Motor neuron (in vitro differentiated cells): ENCODE measurements at regions not wholly inside any gene's neighbourhood (a gene's known extent, or its start where the extent isn't known, plus 50 kb on each side); places are given as distances from the start of the nearest gene placed in this dataset.

Source experiments
- ATAC-seq, 8 experiments: fragments of 200-7000 bp; cut with Tn5 transposase; replicated peaks in 6 of 8; 2 replicates each; pipeline ENCODE4 v1.8.0; 2021; ENCODE audit warnings: mild to moderate bottlenecking in 8 of 8, moderate library complexity in 8 of 8
- H3K27ac ChIP-seq, 2 donors: fragments of 250-450 bp; sonication (Bioruptor Pico); 2 replicates each; pipeline ENCODE4 v1.9.0; 2021; ENCODE audit warnings: antibody characterized with exemption in 2 of 2, mild to moderate bottlenecking in 2 of 2, moderate library complexity in 1 of 2
- H3K4me1 ChIP-seq, 2 donors: fragments of 250-450 bp; sonication (Bioruptor Pico); replicated peaks in 1 of 2; 2 replicates each; pipeline ENCODE4 v1.6.1; 2021; ENCODE audit warnings: antibody characterized with exemption in 2 of 2, mild to moderate bottlenecking in 2 of 2, moderate library complexity in 1 of 2
- H3K4me3 ChIP-seq, 5 donors: fragments of 250-450 bp; sonication (Bioruptor Pico); 2 replicates each; pipeline ENCODE4 v1.9.0; 2021; ENCODE audit warnings: antibody characterized with exemption in 5 of 5, mild to moderate bottlenecking in 5 of 5, moderate library complexity in 4 of 5
- WGBS, 10 experiments: fragments of 450-650 bp; shearing (Covaris generic); methylation state at CpG; one replicate each; pipeline ENCODE4 v1.0.0; 2022; 5-methylcytosine and 5-hydroxymethylcytosine counted together
- in situ Hi-C, 9 experiments: fragments of 400-800 bp; cut with MboI; loops; one replicate each; pipeline ENCODE4 v1.15.0; 2021; ENCODE audit warnings: low sequenced_read_pairs in 9 of 9, low pct_unique_long_range_greater_than_20kb in 2 of 9; ENCODE audit not compliant: unreplicated experiment in 9 of 9

GRCh38 chr16:62478903-62479458, 442.7 kb upstream of the CDH8 start:
- WGBS, 10 experiments = 0 to 100% (median 40%) methylated on average over 1 to 2 of the region's 7 CpGs; no CpG with 5 or more reads in 5 of the 10 experiments
- H3K27ac ChIP-seq = no peak overlapping the region
- in situ Hi-C loops = no loop called here
- H3K4me1 ChIP-seq = no peaks in the 10 kb centered on the region
- no peak overlapping the region for H3K4me3 ChIP-seq
- ATAC-seq = no peak

- H3K27ac ChIP-seq = no peak overlapping the region
- H3K4me3 ChIP-seq = no peak overlapping the region
- in situ Hi-C loops = no loop called here
- ATAC-seq = no peak
- no peaks in the 10 kb centered on the region for H3K4me1 ChIP-seq
- 33 to 100% (median 80%) methylated on average over 1 of the region's 3 CpGs; no CpG with 5 or more reads in 7 of the 10 experiments for WGBS, 10 experiments
Observed at GRCh38 chr16:62477796-62478195, 441.6 kb upstream of the CDH8 start.

- no peak for ATAC-seq
- Histone ChIP-seq H3K27ac (no peak overlapping the region), H3K4me1 (no peaks in the 10 kb centered on the region), H3K4me3 (no peak overlapping the region)
- in situ Hi-C loops = no loop called here
Observed at GRCh38 chr16:62475573-62475972, 439.3 kb upstream of the CDH8 start.

GRCh38 chr16:62462971-62463370, 426.7 kb upstream of the CDH8 start:
- in situ Hi-C loops = no loop called here
- H3K4me1 ChIP-seq = no peaks in the 10 kb centered on the region
- 0 to 100% (median 83%) methylated on average over 1 to 2 of the region's 2 CpGs; no CpG with 5 or more reads in 1 of the 10 experiments for WGBS, 10 experiments
- H3K4me3 ChIP-seq = no peak overlapping the region
- no peak for ATAC-seq
- no peak overlapping the region for H3K27ac ChIP-seq

GRCh38 chr16:62450291-62450690, 414.1 kb upstream of the CDH8 start:
- in situ Hi-C loops = no loop called here
- Histone ChIP-seq H3K27ac (no peak overlapping the region), H3K4me1 (peaks cover 0 to 8% of the 10 kb centered on the region in 2 donors), H3K4me3 (no peak overlapping the region)
- ATAC-seq = no peak
- WGBS, 10 experiments = 9 to 64% (median 36%) methylated on average over 2 to 5 of the region's 5 CpGs

GRCh38 chr16:62445909-62446308, 409.7 kb upstream of the CDH8 start:
- Histone ChIP-seq H3K27ac (no peak overlapping the region), H3K4me3 (no peak overlapping the region), H3K4me1 (peaks cover 0 to 8% of the 10 kb centered on the region in 2 donors)
- in situ Hi-C loops = no loop called here
- 0 to 100% (median 80%) methylated on average over 1 to 2 of the region's 2 CpGs; no CpG with 5 or more reads in 1 of the 10 experiments for WGBS, 10 experiments
- peak in 1 of 8 experiments; percentile 88 for ATAC-seq

- 13 to 100% (median 73%) methylated on average over 1 to 4 of the region's 4 CpGs for WGBS, 10 experiments
- no peak overlapping the region for H3K27ac ChIP-seq
- no peak overlapping the region for H3K4me3 ChIP-seq
- no peak for ATAC-seq
- H3K4me1 ChIP-seq = no peaks in the 10 kb centered on the region
- in situ Hi-C loops = no loop called here
Observed at GRCh38 chr16:62424206-62424605, 388.0 kb upstream of the CDH8 start.

GRCh38 chr16:62408760-62409159, 372.5 kb upstream of the CDH8 start:
- no peak for ATAC-seq
- Histone ChIP-seq H3K4me3 (no peak overlapping the region), H3K4me1 (peaks cover 14 to 15% of the 10 kb centered on the region in 2 donors), H3K27ac (no peak overlapping the region)
- in situ Hi-C loops = no loop called here
- WGBS, 10 experiments = 76 to 100% (median 94%) methylated on average over 3 to 16 of the region's 23 CpGs; no CpG with 5 or more reads in 2 of the 10 experiments

GRCh38 chr16:62406387-62406786, 370.1 kb upstream of the CDH8 start:
- peak overlapping the region in 1 of 2 donors; percentile 56 for H3K27ac ChIP-seq
- peaks cover 14 to 20% of the 10 kb centered on the region in 2 donors for H3K4me1 ChIP-seq
- in situ Hi-C loops = no loop called here
- ATAC-seq = no peak
- no peak overlapping the region for H3K4me3 ChIP-seq

GRCh38 chr16:62404842-62405611, 368.8 kb upstream of the CDH8 start:
- H3K4me3 ChIP-seq = no peak overlapping the region
- peaks cover 14 to 20% of the 10 kb centered on the region in 2 donors for H3K4me1 ChIP-seq
- WGBS, 10 experiments = 0 to 33% (median 0%) methylated on average over 1 of the region's 1 CpG; no CpG with 5 or more reads in 5 of the 10 experiments
- in situ Hi-C loops = no loop called here
- ATAC-seq = peak in 5 of 8 experiments; percentile 38 to 95 (median 93)
- H3K27ac ChIP-seq = peak overlapping the region in 1 of 2 donors; percentile 56

- Histone ChIP-seq H3K4me1 (no peaks in the 10 kb centered on the region), H3K4me3 (no peak overlapping the region), H3K27ac (no peak overlapping the region)
- in situ Hi-C loops = no loop called here
- whole genome bisulfite sequencing, 10 experiments = 0 to 80% (median 50%) methylated on average over 1 of the region's 6 CpGs; no CpG with 5 or more reads in 6 of the 10 experiments
- no peak for ATAC-seq
Observed at GRCh38 chr16:62392698-62393097, 356.5 kb upstream of the CDH8 start.

GRCh38 chr16:62391940-62392339, 355.7 kb upstream of the CDH8 start:
- no peak for ATAC-seq
- no peak overlapping the region for H3K4me3 ChIP-seq
- 17 to 100% (median 85%) methylated on average over 1 to 7 of the region's 8 CpGs; no CpG with 5 or more reads in 1 of the 10 experiments for WGBS, 10 experiments
- no peak overlapping the region for H3K27ac ChIP-seq
- in situ Hi-C loops = no loop called here
- H3K4me1 ChIP-seq = no peaks in the 10 kb centered on the region

- in situ Hi-C loops = no loop called here
- 0 to 100% (median 71%) methylated on average over 1 of the region's 1 CpG; no CpG with 5 or more reads in 4 of the 10 experiments for WGBS, 10 experiments
- ATAC-seq = peak in 5 of 8 experiments; percentile 60 to 89 (median 79)
- Histone ChIP-seq H3K27ac (peak overlapping the region in 1 of 2 donors; percentile 28), H3K4me3 (no peak overlapping the region), H3K4me1 (no peaks in the 10 kb centered on the region)
Observed at GRCh38 chr16:62391134-62391533, 354.9 kb upstream of the CDH8 start.

- no peak overlapping the region for H3K4me3 ChIP-seq
- in situ Hi-C loops = no loop called here
- H3K4me1 ChIP-seq = no peaks in the 10 kb centered on the region
- no peak overlapping the region for H3K27ac ChIP-seq
- ATAC-seq = peak in 3 of 8 experiments; percentile 39 to 76 (median 68)
Observed at GRCh38 chr16:62390214-62390613, 354.0 kb upstream of the CDH8 start.
